Mesodermal cell (in vitro differentiated cells): ENCODE measurements at regions not wholly inside any gene's neighbourhood (a gene's known extent, or its start where the extent isn't known, plus 50 kb on each side); places are given as distances from the start of the nearest gene placed in this dataset.
"Not testable (repeated sequence)": the region's sequence is repeated elsewhere in the genome, so short reads cannot be mapped to it uniquely, and the experiment has no call there.

Experiments used
- H3K27ac ChIP-seq: 2 replicates; pipeline ENCODE4 v1.7.0; 2013; ENCODE audit warnings: mild to moderate bottlenecking, low read depth, low read length, moderate library complexity; ENCODE audit not compliant: severe bottlenecking
- H3K36me3 ChIP-seq: 2 replicates; pipeline ENCODE4 v1.7.1; 2013; ENCODE audit warnings: mild to moderate bottlenecking, low read length, moderate library complexity; ENCODE audit not compliant: control insufficient read depth, insufficient read depth
- H3K4me1 ChIP-seq: one replicate; pipeline ENCODE4 v1.7.1; 2013; ENCODE audit warnings: mild to moderate bottlenecking, low read length; ENCODE audit not compliant: insufficient read depth, control insufficient read depth, poor library complexity, severe bottlenecking
- H3K4me3 ChIP-seq: 2 replicates; pipeline ENCODE4 v1.7.0; 2013; ENCODE audit warnings: low read length, control low read depth, mild to moderate bottlenecking; ENCODE audit not compliant: insufficient read depth, poor library complexity, severe bottlenecking; ENCODE audit errors: extremely low read depth
- H3K9me3 ChIP-seq: 2 replicates; pipeline ENCODE4 v1.7.1; 2013; ENCODE audit warnings: mild to moderate bottlenecking, low read length, moderate library complexity; ENCODE audit not compliant: control insufficient read depth
- WGBS, 2 experiments: methylation state at CpG; one replicate each; pipeline ENCODE4 v1.1.5; 2013; ENCODE audit warnings: missing lambda C conversion rate in 2 of 2; ENCODE audit not compliant: insufficient coverage in 2 of 2; 5-methylcytosine and 5-hydroxymethylcytosine counted together

GRCh38 chr7:131830681-131831080, 274.3 kb upstream of the PODXL start:
- WGBS, 2 experiments: 90 to 91% methylated on average over 7 to 9 of the region's 11 CpGs
- Histone ChIP-seq H3K36me3 (no peaks in the 10 kb centered on the region), H3K27ac (no peak overlapping the region), H3K4me3 (no peak overlapping the region), H3K4me1 (peaks cover 22% of the 10 kb centered on the region), H3K9me3 (no peaks in the 10 kb centered on the region)

- Histone ChIP-seq H3K4me1 (peaks cover 22% of the 10 kb centered on the region), H3K4me3 (no peak overlapping the region), H3K9me3 (no peaks in the 10 kb centered on the region), H3K27ac (no peak overlapping the region), H3K36me3 (no peaks in the 10 kb centered on the region)
- WGBS, 2 experiments: 9 to 20% methylated on average over 9 to 16 of the region's 18 CpGs
These were observed 273.6 kb upstream of the PODXL start for GRCh38 chr7:131829947-131830558.

- Histone ChIP-seq H3K9me3 (no peaks in the 10 kb centered on the region), H3K36me3 (no peaks in the 10 kb centered on the region), H3K4me1 (peaks cover 22% of the 10 kb centered on the region), H3K27ac (peak overlapping the region; percentile 49), H3K4me3 (no peak overlapping the region)
- 68 to 92% methylated on average over 3 to 4 of the region's 5 CpGs for WGBS, 2 experiments
These were observed 271.0 kb upstream of the PODXL start for GRCh38 chr7:131827421-131827820.

- H3K4me3 ChIP-seq: no peak overlapping the region
- H3K9me3 ChIP-seq: no peaks in the 10 kb centered on the region
- H3K36me3 ChIP-seq: no peaks in the 10 kb centered on the region
- peak overlapping the region; percentile 49 for H3K27ac ChIP-seq
- peaks cover 22% of the 10 kb centered on the region for H3K4me1 ChIP-seq
- 80 to 87% methylated on average over 7 of the region's 8 CpGs for WGBS, 2 experiments
These were observed 270.5 kb upstream of the PODXL start for GRCh38 chr7:131826960-131827359.

GRCh38 chr7:131823961-131824440, 267.6 kb upstream of the PODXL start:
- H3K27ac ChIP-seq, H3K36me3 ChIP-seq, H3K4me3 ChIP-seq, H3K9me3 ChIP-seq: not testable (repeated sequence)
- peaks cover 10% of the 10 kb centered on the region for H3K4me1 ChIP-seq
- WGBS, 2 experiments: 92 to 95% methylated on average over 7 to 8 of the region's 8 CpGs

GRCh38 chr7:131819891-131820290, 263.5 kb upstream of the PODXL start:
- WGBS, 2 experiments: 51% methylated on average over 3 of the region's 4 CpGs; no CpG with 5 or more reads in 1 of the 2 experiments
- H3K27ac ChIP-seq: no peak overlapping the region

GRCh38 chr7:131816391-131817007, 260.1 kb upstream of the PODXL start:
- 79 to 86% methylated on average over 4 to 5 of the region's 6 CpGs for WGBS, 2 experiments
- H3K4me3 ChIP-seq: no peak overlapping the region
- H3K36me3 ChIP-seq: no peaks in the 10 kb centered on the region
- H3K9me3 ChIP-seq: no peaks in the 10 kb centered on the region
- H3K27ac ChIP-seq: no peak overlapping the region
- H3K4me1 ChIP-seq: no peaks in the 10 kb centered on the region

More at GRCh38 chr7:131819891-131820290, 263.5 kb upstream of the PODXL start:
- Histone ChIP-seq H3K4me1 (no peaks in the 10 kb centered on the region), H3K4me3 (no peak overlapping the region), H3K9me3 (no peaks in the 10 kb centered on the region), H3K36me3 (no peaks in the 10 kb centered on the region)

GRCh38 chr7:131808736-131809135, 252.3 kb upstream of the PODXL start:
- no peaks in the 10 kb centered on the region for H3K4me1 ChIP-seq
- no peaks in the 10 kb centered on the region for H3K36me3 ChIP-seq
- H3K9me3 ChIP-seq: no peaks in the 10 kb centered on the region
- no peak overlapping the region for H3K4me3 ChIP-seq
- no CpG with 5 or more reads among the region's 2 CpGs for WGBS, 2 experiments
- H3K27ac ChIP-seq: no peak overlapping the region

GRCh38 chr7:131808156-131808555, 251.7 kb upstream of the PODXL start:
- not testable (repeated sequence) for H3K36me3 ChIP-seq, H3K4me3 ChIP-seq, H3K4me1 ChIP-seq, H3K9me3 ChIP-seq, H3K27ac ChIP-seq
- 90 to 94% methylated on average over 5 to 7 of the region's 8 CpGs for WGBS, 2 experiments

GRCh38 chr7:131803816-131804215, 247.4 kb upstream of the PODXL start:
- H3K36me3 ChIP-seq: no peaks in the 10 kb centered on the region
- H3K9me3 ChIP-seq: no peaks in the 10 kb centered on the region
- H3K4me1 ChIP-seq: no peaks in the 10 kb centered on the region
- H3K27ac ChIP-seq: no peak overlapping the region
- no peak overlapping the region for H3K4me3 ChIP-seq
- 67% methylated on average over 4 to 6 of the region's 7 CpGs for WGBS, 2 experiments

- no peak overlapping the region for H3K27ac ChIP-seq
- no peaks in the 10 kb centered on the region for H3K9me3 ChIP-seq
- H3K36me3 ChIP-seq: no peaks in the 10 kb centered on the region
- H3K4me3 ChIP-seq: no peak overlapping the region
- H3K4me1 ChIP-seq: no peaks in the 10 kb centered on the region
- WGBS, 2 experiments: 88 to 89% methylated on average over 3 to 8 of the region's 9 CpGs
These were observed 245.9 kb upstream of the PODXL start for GRCh38 chr7:131802195-131802864.
